ENCODE measurements at regions not wholly inside any gene's neighbourhood (a gene's known extent, or its start where the extent isn't known, plus 50 kb on each side); places are given as distances from the start of the nearest gene placed in this dataset.

DNA sequence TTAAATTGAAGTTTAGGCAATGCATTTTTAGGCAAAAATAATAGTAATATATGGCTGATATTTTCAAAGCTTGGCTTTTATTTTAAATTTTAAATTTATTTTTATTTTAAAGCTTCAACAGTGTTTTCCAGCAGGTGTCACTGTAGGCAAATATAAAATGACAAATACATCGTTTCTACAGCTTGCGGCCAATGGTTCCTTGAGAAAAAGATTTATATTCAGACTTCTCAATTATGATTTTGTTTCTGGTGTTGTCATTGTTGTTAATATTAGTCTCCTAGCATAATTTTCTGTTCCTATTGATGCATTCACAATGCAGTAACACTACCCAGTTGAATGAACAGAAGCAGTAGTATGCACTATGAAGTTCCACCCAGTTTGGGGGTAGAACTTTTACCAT lies 220.7 kb upstream of the DNAJC19 start:
- TF ChIP-seq, protein P1, sequence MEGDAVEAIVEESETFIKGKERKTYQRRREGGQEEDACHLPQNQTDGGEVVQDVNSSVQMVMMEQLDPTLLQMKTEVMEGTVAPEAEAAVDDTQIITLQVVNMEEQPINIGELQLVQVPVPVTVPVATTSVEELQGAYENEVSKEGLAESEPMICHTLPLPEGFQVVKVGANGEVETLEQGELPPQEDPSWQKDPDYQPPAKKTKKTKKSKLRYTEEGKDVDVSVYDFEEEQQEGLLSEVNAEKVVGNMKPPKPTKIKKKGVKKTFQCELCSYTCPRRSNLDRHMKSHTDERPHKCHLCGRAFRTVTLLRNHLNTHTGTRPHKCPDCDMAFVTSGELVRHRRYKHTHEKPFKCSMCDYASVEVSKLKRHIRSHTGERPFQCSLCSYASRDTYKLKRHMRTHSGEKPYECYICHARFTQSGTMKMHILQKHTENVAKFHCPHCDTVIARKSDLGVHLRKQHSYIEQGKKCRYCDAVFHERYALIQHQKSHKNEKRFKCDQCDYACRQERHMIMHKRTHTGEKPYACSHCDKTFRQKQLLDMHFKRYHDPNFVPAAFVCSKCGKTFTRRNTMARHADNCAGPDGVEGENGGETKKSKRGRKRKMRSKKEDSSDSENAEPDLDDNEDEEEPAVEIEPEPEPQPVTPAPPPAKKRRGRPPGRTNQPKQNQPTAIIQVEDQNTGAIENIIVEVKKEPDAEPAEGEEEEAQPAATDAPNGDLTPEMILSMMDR (IDR thresholded peaks at IDR 0.05; ENCODE audit: borderline replicate concordance, extremely low read depth, low read length, poor library complexity, severe bottlenecking), result peak; percentile 32
- no peak for TF ChIP-seq EZH2 (IDR thresholded peaks at IDR 0.05; ENCODE audit: borderline replicate concordance, low read depth, low read length, severe bottlenecking)
